Fibroblast of lung (primary cell): ENCODE measurements at regions not wholly inside any gene's neighbourhood (a gene's known extent, or its start where the extent isn't known, plus 50 kb on each side); places are given as distances from the start of the nearest gene placed in this dataset.

ENCODE experiments used
- DNase-seq, 2 donors: peaks; one replicate each; pipeline versions ENCODE4 v3.0.0 to v3.0.0-alpha.2; 2010; ENCODE audit warnings: low read depth in 2 of 2
- H2AFZ ChIP-seq: 2 replicates; pipeline ENCODE4 v1.5.1; 2012; ENCODE audit warnings: low read length, control low read depth, inconsistent platforms
- H3K27ac ChIP-seq: 2 replicates; pipeline ENCODE4 v1.5.1; 2011; ENCODE audit warnings: low read length, control low read depth; ENCODE audit not compliant: insufficient read depth
- H3K27me3 ChIP-seq: 2 replicates; pipeline ENCODE4 v1.5.1; 2011; ENCODE audit warnings: mild to moderate bottlenecking, low read length; ENCODE audit not compliant: control insufficient read depth, insufficient read depth
- H3K36me3 ChIP-seq: 2 replicates; pipeline ENCODE4 v1.5.1; 2011; ENCODE audit warnings: low read length; ENCODE audit not compliant: control insufficient read depth, insufficient read depth
- H3K4me1 ChIP-seq: 2 replicates; pipeline ENCODE4 v1.5.1; 2011; ENCODE audit warnings: low read length; ENCODE audit not compliant: control insufficient read depth, insufficient read depth; ENCODE audit errors: extremely low read depth
- H3K4me2 ChIP-seq: 2 replicates; pipeline ENCODE4 v1.5.1; 2011; ENCODE audit warnings: low read length, control low read depth; ENCODE audit not compliant: insufficient read depth; ENCODE audit errors: extremely low read depth
- H3K4me3 ChIP-seq, 4 experiments: fragments of 200-600 bp in 1 of 4; sonication (generic) in 1 of 4; replicated peaks in 1 of 4; 2 replicates each; pipeline ENCODE4 v1.5.1; 2011 to 2016; ENCODE audit warnings: low read length in 4 of 4, low read depth in 3 of 4, mild to moderate bottlenecking in 3 of 4, control low read depth in 2 of 4, inconsistent platforms in 1 of 4, mixed read lengths in 1 of 4; ENCODE audit not compliant: insufficient read depth in 1 of 4; ENCODE audit errors: control extremely low read depth in 1 of 4
- H3K79me2 ChIP-seq: 2 replicates; pipeline ENCODE4 v1.5.1; 2012; ENCODE audit warnings: mild to moderate bottlenecking, low read length, inconsistent platforms; ENCODE audit not compliant: control insufficient read depth, insufficient read depth
- H3K9ac ChIP-seq: 2 replicates; pipeline ENCODE4 v1.5.1; 2011; ENCODE audit warnings: mild to moderate bottlenecking, low read length, control low read depth; ENCODE audit not compliant: insufficient read depth
- H3K9me3 ChIP-seq: 2 replicates; pipeline ENCODE4 v1.5.1; 2012; ENCODE audit warnings: low read depth, low read length; ENCODE audit not compliant: control insufficient read depth, insufficient read depth
- H4K20me1 ChIP-seq: 2 replicates; pipeline ENCODE4 v1.5.1; 2011; ENCODE audit warnings: low read length; ENCODE audit not compliant: control insufficient read depth, insufficient read depth; ENCODE audit errors: extremely low read depth
- CTCF ChIP-seq, 2 donors: IDR thresholded peaks in 1 of 2; conservative IDR thresholded peaks in 1 of 2; 1 replicate in 1 of 2; 2 replicates in 1 of 2; pipeline ENCODE4 v1.5.1; 2011 to 2012; ENCODE audit warnings: low read length in 2 of 2, control low read depth in 1 of 2, inconsistent platforms in 1 of 2, low read depth in 1 of 2, mild to moderate bottlenecking in 1 of 2
- EZH2 ChIP-seq: IDR thresholded peaks from 2 replicates; pipeline ENCODE4 v1.5.1; 2012; ENCODE audit warnings: low read length, control low read depth, mild to moderate bottlenecking; ENCODE audit errors: missing control alignments

GRCh38 chr11:79973721-79974617, 533.1 kb upstream of the TENM4 start:
- H3K9ac ChIP-seq, result no peak overlapping the region

GRCh38 chr11:79971255-79971654, 530.4 kb upstream of the TENM4 start:
- no peak for DNase-seq
- no peaks in the 10 kb centered on the region for H4K20me1 ChIP-seq
- no peaks in the 10 kb centered on the region for H3K36me3 ChIP-seq
- no peaks in the 10 kb centered on the region for H3K79me2 ChIP-seq
- TF ChIP-seq EZH2, result no peak
- no peak for TF ChIP-seq CTCF (conservative IDR thresholded peaks at IDR 0.05 in 1 of 2, IDR thresholded peaks at IDR 0.05 in 1 of 2; ENCODE audit: low read depth in 1 of 2, low read length in 2 of 2)
- no peak overlapping the region for H3K9ac ChIP-seq
- H3K4me1 ChIP-seq, result no peaks in the 10 kb centered on the region
- H2AFZ ChIP-seq, result no peak overlapping the region
- no peak overlapping the region for H3K4me2 ChIP-seq
- H3K27me3 ChIP-seq, result no peaks in the 10 kb centered on the region
- H3K9me3 ChIP-seq, result no peaks in the 10 kb centered on the region
- H3K4me3 ChIP-seq, result no peak overlapping the region
- H3K27ac ChIP-seq, result no peak overlapping the region

More at GRCh38 chr11:79973721-79974617, 533.1 kb upstream of the TENM4 start:
- H3K9me3 ChIP-seq, result no peaks in the 10 kb centered on the region
- peak overlapping the region in 2 of 4 experiments; percentile 20 to 39 for H3K4me3 ChIP-seq
- H3K79me2 ChIP-seq, result no peaks in the 10 kb centered on the region
- peak overlapping the region; percentile 37 for H3K4me2 ChIP-seq
- no peak overlapping the region for H3K27ac ChIP-seq
- H3K4me1 ChIP-seq, result no peaks in the 10 kb centered on the region
- H4K20me1 ChIP-seq, result no peaks in the 10 kb centered on the region
- no peaks in the 10 kb centered on the region for H3K36me3 ChIP-seq
- no peaks in the 10 kb centered on the region for H3K27me3 ChIP-seq
- peak overlapping the region; percentile 31 for H2AFZ ChIP-seq
- TF ChIP-seq EZH2 (no peak), CTCF (conservative IDR thresholded peaks at IDR 0.05 in 1 of 2, IDR thresholded peaks at IDR 0.05 in 1 of 2; ENCODE audit: low read depth in 1 of 2, low read length in 2 of 2) (no peak)
- DNase-seq, result peak in 1 of 2 donors; percentile 19

GRCh38 chr11:79966592-79966991, 525.8 kb upstream of the TENM4 start:
- Histone ChIP-seq H4K20me1 (no peaks in the 10 kb centered on the region), H3K36me3 (no peaks in the 10 kb centered on the region), H3K4me3 (no peak overlapping the region), H3K9ac (no peak overlapping the region), H3K4me2 (no peak overlapping the region), H3K4me1 (no peaks in the 10 kb centered on the region), H3K27ac (no peak overlapping the region), H2AFZ (no peak overlapping the region), H3K79me2 (no peaks in the 10 kb centered on the region), H3K27me3 (no peaks in the 10 kb centered on the region), H3K9me3 (no peaks in the 10 kb centered on the region)
- DNase-seq, result no peak
- TF ChIP-seq CTCF (conservative IDR thresholded peaks at IDR 0.05 in 1 of 2, IDR thresholded peaks at IDR 0.05 in 1 of 2; ENCODE audit: low read depth in 1 of 2, low read length in 2 of 2), result no peak
